Astrocyte of the hippocampus (primary cell): ENCODE measurements at regions not wholly inside any gene's neighbourhood (a gene's known extent, or its start where the extent isn't known, plus 50 kb on each side); places are given as distances from the start of the nearest gene placed in this dataset.
"Not testable (repeated sequence)": the region's sequence is repeated elsewhere in the genome, so short reads cannot be mapped to it uniquely, and the experiment has no call there.

Experiments used
- DNase-seq: peaks from one replicate; pipeline ENCODE4 v3.0.0; 2011; ENCODE audit warnings: low read depth, low spot score

- no peak for DNase-seq
These were observed 235.1 kb upstream of the B3GALT2 start for GRCh38 chr1:193421487-193421886.

GRCh38 chr1:193419295-193419694 is 232.9 kb upstream of the B3GALT2 start:
- DNase-seq, result no peak

GRCh38 chr1:193418745-193419058 is 232.3 kb upstream of the B3GALT2 start:
- no peak for DNase-seq

GRCh38 chr1:193417945-193418744 is 231.7 kb upstream of the B3GALT2 start:
- peak; percentile 46 for DNase-seq

GRCh38 chr1:193417403-193417802 is 231.0 kb upstream of the B3GALT2 start:
- peak; percentile 12 for DNase-seq

- DNase-seq, result no peak
These were observed 230.0 kb upstream of the B3GALT2 start for GRCh38 chr1:193416226-193417024.

GRCh38 chr1:193415256-193415655 is 228.8 kb upstream of the B3GALT2 start:
- DNase-seq, result no peak

GRCh38 chr1:193413376-193413775 is 227.0 kb upstream of the B3GALT2 start:
- no peak for DNase-seq

- no peak for DNase-seq
These were observed 226.3 kb upstream of the B3GALT2 start for GRCh38 chr1:193412748-193413147.

- DNase-seq, result no peak
These were observed 225.3 kb upstream of the B3GALT2 start for GRCh38 chr1:193411714-193412113.

- no peak for DNase-seq
These were observed 224.8 kb upstream of the B3GALT2 start for GRCh38 chr1:193411215-193411614.

- peak; percentile 96 for DNase-seq
These were observed 222.4 kb upstream of the B3GALT2 start for GRCh38 chr1:193408782-193409293.

GRCh38 chr1:193406901-193407300 is 220.5 kb upstream of the B3GALT2 start:
- DNase-seq, result peak; percentile 70

- peak; percentile 55 for DNase-seq
These were observed 217.8 kb upstream of the B3GALT2 start for GRCh38 chr1:193404236-193404635.

GRCh38 chr1:193402977-193403376 is 216.6 kb upstream of the B3GALT2 start:
- no peak for DNase-seq

- no peak for DNase-seq
These were observed 215.6 kb upstream of the B3GALT2 start for GRCh38 chr1:193402037-193402436.

GRCh38 chr1:193394336-193394735 is 207.9 kb upstream of the B3GALT2 start:
- no peak for DNase-seq

GRCh38 chr1:193392686-193393085 is 206.3 kb upstream of the B3GALT2 start:
- no peak for DNase-seq

- DNase-seq, result no peak
These were observed 202.3 kb upstream of the B3GALT2 start for GRCh38 chr1:193388683-193389082.

GRCh38 chr1:193388165-193388564 is 201.8 kb upstream of the B3GALT2 start:
- no peak for DNase-seq

GRCh38 chr1:193387406-193387805 is 201.0 kb upstream of the B3GALT2 start:
- DNase-seq, result no peak

GRCh38 chr1:193378451-193378850 is 192.0 kb upstream of the B3GALT2 start:
- DNase-seq, result not testable (repeated sequence)

GRCh38 chr1:193377472-193377871 is 191.1 kb upstream of the B3GALT2 start:
- no peak for DNase-seq
